ENCODE measurements at regions not wholly inside any gene's neighbourhood (a gene's known extent, or its start where the extent isn't known, plus 50 kb on each side); places are given as distances from the start of the nearest gene placed in this dataset.

DNA sequence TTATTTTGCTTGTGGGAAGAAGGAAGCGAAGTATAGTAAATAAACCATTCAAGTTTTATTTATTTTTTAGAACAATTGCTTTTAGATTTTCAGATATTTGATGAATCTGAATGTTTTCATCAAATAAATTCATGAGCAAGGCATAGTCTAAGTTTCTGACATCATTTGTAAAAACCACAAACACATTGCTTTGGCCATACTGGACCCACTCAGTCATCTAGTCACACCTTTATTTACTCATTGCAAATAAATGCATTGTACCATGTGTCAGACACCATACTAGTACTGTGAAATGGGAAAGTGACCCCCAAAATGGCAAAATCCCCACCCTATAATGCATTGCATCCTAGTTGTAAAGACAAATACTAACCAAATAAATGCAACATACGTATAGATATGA lies 449.1 kb upstream of the SMIM31 start:
- in situ Hi-C loops (cut with HindIII; ENCODE audit: low pct_ligation_motif_present, low sequenced_read_pairs): no loop called here
- DNase-seq: no peak
- H3K4me3 ChIP-seq (ENCODE audit: low read depth, low read length): no peak overlapping the region
- no peak overlapping the region for H3K27ac ChIP-seq
- TF ChIP-seq, protein P1, sequence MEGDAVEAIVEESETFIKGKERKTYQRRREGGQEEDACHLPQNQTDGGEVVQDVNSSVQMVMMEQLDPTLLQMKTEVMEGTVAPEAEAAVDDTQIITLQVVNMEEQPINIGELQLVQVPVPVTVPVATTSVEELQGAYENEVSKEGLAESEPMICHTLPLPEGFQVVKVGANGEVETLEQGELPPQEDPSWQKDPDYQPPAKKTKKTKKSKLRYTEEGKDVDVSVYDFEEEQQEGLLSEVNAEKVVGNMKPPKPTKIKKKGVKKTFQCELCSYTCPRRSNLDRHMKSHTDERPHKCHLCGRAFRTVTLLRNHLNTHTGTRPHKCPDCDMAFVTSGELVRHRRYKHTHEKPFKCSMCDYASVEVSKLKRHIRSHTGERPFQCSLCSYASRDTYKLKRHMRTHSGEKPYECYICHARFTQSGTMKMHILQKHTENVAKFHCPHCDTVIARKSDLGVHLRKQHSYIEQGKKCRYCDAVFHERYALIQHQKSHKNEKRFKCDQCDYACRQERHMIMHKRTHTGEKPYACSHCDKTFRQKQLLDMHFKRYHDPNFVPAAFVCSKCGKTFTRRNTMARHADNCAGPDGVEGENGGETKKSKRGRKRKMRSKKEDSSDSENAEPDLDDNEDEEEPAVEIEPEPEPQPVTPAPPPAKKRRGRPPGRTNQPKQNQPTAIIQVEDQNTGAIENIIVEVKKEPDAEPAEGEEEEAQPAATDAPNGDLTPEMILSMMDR (IDR thresholded peaks at IDR 0.05; ENCODE audit: low read depth, low read length, missing control alignments): no peak
- H3K27me3 ChIP-seq (replicated peaks): no peaks in the 10 kb centered on the region
- no peaks in the 10 kb centered on the region for H3K36me3 ChIP-seq (replicated peaks)

DNA sequence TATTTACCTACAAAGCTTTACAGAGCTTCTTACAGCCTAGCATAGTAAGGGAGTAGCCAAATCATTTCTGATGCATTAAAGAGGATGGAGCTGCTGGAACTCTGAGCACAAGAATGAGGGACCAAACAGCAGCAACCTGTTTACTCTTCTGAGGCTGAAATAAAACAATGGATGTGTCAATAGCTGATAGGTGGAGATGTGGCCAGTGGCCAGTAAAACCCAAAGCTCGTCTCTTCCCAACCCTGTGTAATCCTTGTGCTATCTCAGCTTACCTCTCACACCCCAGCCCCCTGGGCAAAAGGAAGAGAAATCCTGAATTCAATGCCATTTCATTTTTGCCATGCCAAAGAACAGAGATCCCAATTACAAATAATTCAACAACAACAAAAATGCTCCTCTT lies 446.7 kb upstream of the SMIM31 start:
- no peak for DNase-seq
- TF ChIP-seq, protein P1 (IDR thresholded peaks at IDR 0.05; ENCODE audit: low read depth, low read length, missing control alignments): no peak
- Histone ChIP-seq H3K27me3 (replicated peaks) (no peaks in the 10 kb centered on the region), H3K27ac (no peak overlapping the region), H3K4me3 (ENCODE audit: low read depth, low read length) (no peak overlapping the region), H3K36me3 (replicated peaks) (no peaks in the 10 kb centered on the region)
- in situ Hi-C loops (cut with HindIII; ENCODE audit: low pct_ligation_motif_present, low sequenced_read_pairs): no loop called here

DNA sequence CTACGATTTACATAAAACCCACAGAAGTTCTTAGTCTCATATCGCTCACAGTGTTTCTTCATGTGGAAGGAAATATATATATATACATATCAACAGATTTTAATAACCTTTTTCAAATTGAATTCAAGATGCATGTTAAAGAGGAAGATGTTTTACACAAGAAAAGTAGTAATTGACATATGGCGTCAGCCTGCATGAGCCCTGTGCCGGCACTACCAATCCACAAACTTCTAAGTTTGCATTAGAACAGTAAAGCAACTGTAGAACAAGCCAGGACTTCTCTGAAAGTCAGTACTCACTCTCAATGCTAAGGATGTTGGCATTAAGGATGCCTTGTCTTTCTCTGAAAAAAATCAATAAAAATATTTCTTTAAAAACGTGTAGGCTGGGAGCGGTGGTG lies 441.3 kb upstream of the SMIM31 start:
- no peak for DNase-seq
- TF ChIP-seq, protein P1 (IDR thresholded peaks at IDR 0.05; ENCODE audit: low read depth, low read length, missing control alignments): no peak
- no peaks in the 10 kb centered on the region for H3K27me3 ChIP-seq (replicated peaks)
- no peak overlapping the region for H3K27ac ChIP-seq
- no peak overlapping the region for H3K4me3 ChIP-seq (ENCODE audit: low read depth, low read length)
- in situ Hi-C loops (cut with HindIII; ENCODE audit: low pct_ligation_motif_present, low sequenced_read_pairs): no loop called here
- H3K36me3 ChIP-seq (replicated peaks): no peaks in the 10 kb centered on the region

DNA sequence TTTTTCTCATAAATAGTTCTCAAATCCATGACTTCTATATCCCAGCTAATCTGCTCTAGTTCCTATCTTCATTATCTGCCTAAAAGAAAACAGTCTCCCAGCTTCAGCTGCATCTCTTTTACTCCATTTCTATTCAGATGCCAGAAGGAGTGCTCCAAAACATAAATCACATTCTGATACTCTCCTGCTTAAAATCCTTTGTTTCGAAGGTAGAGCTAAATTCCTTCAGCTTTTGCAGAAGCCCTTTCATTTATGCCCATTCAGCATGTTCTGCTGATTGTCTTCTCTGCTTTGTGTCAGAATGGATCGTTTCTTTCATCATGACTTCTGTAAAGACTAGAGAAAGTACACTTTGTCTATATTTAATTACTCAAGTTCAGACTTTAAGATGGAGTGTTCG lies 440.1 kb upstream of the SMIM31 start:
- H3K36me3 ChIP-seq (replicated peaks): no peaks in the 10 kb centered on the region
- in situ Hi-C loops (cut with HindIII; ENCODE audit: low pct_ligation_motif_present, low sequenced_read_pairs): no loop called here
- TF ChIP-seq, protein P1 (IDR thresholded peaks at IDR 0.05; ENCODE audit: low read depth, low read length, missing control alignments): no peak
- no peak overlapping the region for H3K4me3 ChIP-seq (ENCODE audit: low read depth, low read length)
- no peak overlapping the region for H3K27ac ChIP-seq
- no peaks in the 10 kb centered on the region for H3K27me3 ChIP-seq (replicated peaks)
- DNase-seq: no peak

DNA sequence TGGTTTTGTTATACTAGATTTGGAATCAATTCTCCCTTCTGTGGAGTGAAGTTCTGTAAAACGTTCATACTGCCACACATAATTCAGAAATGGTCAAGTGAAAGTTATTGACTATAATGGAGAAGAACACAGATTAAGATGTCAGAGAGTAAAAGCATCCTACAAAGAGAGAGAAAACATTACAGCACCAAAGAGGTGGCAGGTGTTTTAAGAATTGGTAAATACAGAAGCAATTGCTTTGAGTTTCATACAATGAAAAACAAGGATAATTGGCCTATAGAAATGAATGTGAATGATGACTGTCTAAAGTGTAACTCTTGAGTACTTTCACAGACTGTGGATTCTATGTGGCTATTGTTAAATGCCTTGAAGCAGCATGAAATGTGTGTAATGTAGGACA lies 435.6 kb upstream of the SMIM31 start:
- Histone ChIP-seq H3K36me3 (replicated peaks) (no peaks in the 10 kb centered on the region), H3K27me3 (replicated peaks) (no peaks in the 10 kb centered on the region), H3K4me3 (ENCODE audit: low read depth, low read length) (no peak overlapping the region), H3K27ac (no peak overlapping the region)
- DNase-seq: no peak
- TF ChIP-seq, protein P1 (IDR thresholded peaks at IDR 0.05; ENCODE audit: low read depth, low read length, missing control alignments): no peak
- in situ Hi-C loops (cut with HindIII; ENCODE audit: low pct_ligation_motif_present, low sequenced_read_pairs): no loop called here

DNA sequence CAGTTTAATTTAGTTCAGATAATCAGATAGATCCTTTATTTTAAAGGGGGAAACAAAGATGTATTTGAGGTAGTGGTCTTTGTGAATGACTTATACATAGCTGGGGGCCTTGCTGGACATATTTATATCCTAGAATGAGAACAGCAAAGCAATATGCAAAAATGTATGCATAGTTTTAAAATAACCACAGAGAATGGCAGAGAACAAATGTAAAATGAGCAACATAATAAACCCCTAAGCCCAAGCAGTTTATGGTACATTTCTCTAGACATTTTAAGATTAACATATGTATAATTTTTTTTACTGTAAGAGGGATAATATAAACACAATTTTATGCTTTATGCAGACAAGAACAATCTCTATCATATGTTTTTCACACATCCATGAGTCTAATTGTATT lies 434.2 kb upstream of the SMIM31 start:
- no peak for DNase-seq
- Histone ChIP-seq H3K27me3 (replicated peaks) (no peaks in the 10 kb centered on the region), H3K27ac (no peak overlapping the region), H3K4me3 (ENCODE audit: low read depth, low read length) (no peak overlapping the region), H3K36me3 (replicated peaks) (no peaks in the 10 kb centered on the region)
- in situ Hi-C loops (cut with HindIII; ENCODE audit: low pct_ligation_motif_present, low sequenced_read_pairs): no loop called here
- TF ChIP-seq, protein P1 (IDR thresholded peaks at IDR 0.05; ENCODE audit: low read depth, low read length, missing control alignments): no peak
